NCI-H526 treated with DMSO at 0.1 percent for 48 hours (cell line): ENCODE measurements at regions not wholly inside any gene's neighbourhood (a gene's known extent, or its start where the extent isn't known, plus 50 kb on each side); places are given as distances from the start of the nearest gene placed in this dataset.
"Not testable (repeated sequence)": the region's sequence is repeated elsewhere in the genome, so short reads cannot be mapped to it uniquely, and the experiment has no call there.

ENCODE experiments used
- DNase-seq: peaks from one replicate; lab custom pipeline; 2025; lab: John Stamatoyannopoulos, UW

GRCh38 chr11:92605667-92606066 lies 363.8 kb upstream of the MTNR1B start:
- DNase-seq = no peak

GRCh38 chr11:92607969-92608722 lies 361.3 kb upstream of the MTNR1B start:
- peak; percentile 83 for DNase-seq

- DNase-seq = no peak
These were observed 358.3 kb upstream of the MTNR1B start for GRCh38 chr11:92611157-92611556.

GRCh38 chr11:92618020-92618419 lies 351.4 kb upstream of the MTNR1B start:
- not testable (repeated sequence) for DNase-seq

GRCh38 chr11:92623055-92623454 lies 346.4 kb upstream of the MTNR1B start:
- no peak for DNase-seq

GRCh38 chr11:92625894-92626293 lies 343.6 kb upstream of the MTNR1B start:
- DNase-seq = no peak

- DNase-seq = no peak
These were observed 342.8 kb upstream of the MTNR1B start for GRCh38 chr11:92626624-92627023.

GRCh38 chr11:92627615-92628256 lies 341.7 kb upstream of the MTNR1B start:
- DNase-seq = no peak

- DNase-seq = no peak
These were observed 340.8 kb upstream of the MTNR1B start for GRCh38 chr11:92628401-92629292.

GRCh38 chr11:92632495-92632894 lies 337.0 kb upstream of the MTNR1B start:
- DNase-seq = no peak

GRCh38 chr11:92633820-92634219 lies 335.6 kb upstream of the MTNR1B start:
- DNase-seq = no peak

GRCh38 chr11:92636543-92637188 lies 332.8 kb upstream of the MTNR1B start:
- DNase-seq = no peak

GRCh38 chr11:92638678-92639077 lies 330.8 kb upstream of the MTNR1B start:
- no peak for DNase-seq

- DNase-seq = peak; percentile 56
These were observed 327.1 kb upstream of the MTNR1B start for GRCh38 chr11:92642177-92642931.

GRCh38 chr11:92643827-92644226 lies 325.6 kb upstream of the MTNR1B start:
- no peak for DNase-seq

GRCh38 chr11:92644595-92645445 lies 324.6 kb upstream of the MTNR1B start:
- DNase-seq = no peak

- DNase-seq = no peak
These were observed 318.3 kb upstream of the MTNR1B start for GRCh38 chr11:92651159-92651558.

- DNase-seq = no peak
These were observed 316.0 kb upstream of the MTNR1B start for GRCh38 chr11:92653454-92653853.

GRCh38 chr11:92656783-92657182 lies 312.7 kb upstream of the MTNR1B start:
- no peak for DNase-seq

- DNase-seq = no peak
These were observed 312.2 kb upstream of the MTNR1B start for GRCh38 chr11:92657226-92657625.
